Upper lobe of right lung (tissue), 1 donor: ENCODE measurements at regions not wholly inside any gene's neighbourhood (a gene's known extent, or its start where the extent isn't known, plus 50 kb on each side); places are given as distances from the start of the nearest gene placed in this dataset.

ENCODE experiments used
- ATAC-seq: fragments of 200-7000 bp; cut with Tn5 transposase; one replicate; pipeline ENCODE4 v1.9.1; 2020; ENCODE audit warnings: mild to moderate bottlenecking, moderate library complexity
- DNase-seq: peaks from one replicate; pipeline ENCODE4 v3.0.0-alpha.2; 2020
- H3K27ac ChIP-seq: fragments of 200-600 bp; one replicate; pipeline ENCODE4 v1.8.0; 2022
- H3K27me3 ChIP-seq: fragments of 200-600 bp; one replicate; pipeline ENCODE4 v1.8.0; 2022; ENCODE audit warnings: mild to moderate bottlenecking
- H3K36me3 ChIP-seq: fragments of 200-600 bp; one replicate; pipeline ENCODE4 v1.8.0; 2022
- H3K4me1 ChIP-seq: fragments of 200-600 bp; one replicate; pipeline ENCODE4 v1.8.0; 2022
- H3K4me3 ChIP-seq: fragments of 200-600 bp; one replicate; pipeline ENCODE4 v1.8.0; 2022; ENCODE audit warnings: mild to moderate bottlenecking
- H3K9me3 ChIP-seq: fragments of 200-600 bp; one replicate; pipeline ENCODE4 v1.8.0; 2022
- intact Hi-C: fragments of 100-400 bp; cut with DNase I; formaldehyde crosslinking; loops from one replicate; pipeline ENCODE4 v1.11.0; 2022
- TF ChIP-seq, protein P1 (sequence below): fragments of 200-600 bp; IDR thresholded peaks from one replicate; pipeline ENCODE4 v1.8.0; 2022; ENCODE audit warnings: antibody characterized with exemption
- donor health status: DM: no; HTN: yes; CAD: no; lungs with severe emphysema.

DNA sequence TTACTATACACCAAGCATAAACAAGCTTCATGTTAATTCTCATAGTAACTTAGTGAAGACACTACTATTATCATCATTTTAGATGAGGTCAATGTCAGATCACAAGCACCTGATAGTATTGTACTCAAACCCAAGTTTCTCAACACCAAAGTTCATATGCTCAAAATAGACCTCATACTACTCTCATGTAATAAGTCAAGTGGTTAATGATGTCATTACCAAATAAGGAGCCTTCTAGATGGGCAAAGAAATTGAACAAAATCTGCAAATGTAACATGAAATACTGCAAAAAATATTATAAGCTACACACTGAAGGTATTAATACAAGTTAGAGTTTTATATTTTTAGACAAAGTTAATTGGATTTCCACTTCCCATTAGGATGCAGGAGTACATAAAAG lies 144.0 kb upstream of the CHRM3 start:
- Histone ChIP-seq H3K4me3 (no peak overlapping the region), H3K27me3 (no peaks in the 10 kb centered on the region), H3K9me3 (no peaks in the 10 kb centered on the region), H3K36me3 (no peaks in the 10 kb centered on the region), H3K27ac (no peak overlapping the region), H3K4me1 (no peaks in the 10 kb centered on the region)
- DNase-seq (no peak), ATAC-seq (no peak)
- TF ChIP-seq, protein P1, sequence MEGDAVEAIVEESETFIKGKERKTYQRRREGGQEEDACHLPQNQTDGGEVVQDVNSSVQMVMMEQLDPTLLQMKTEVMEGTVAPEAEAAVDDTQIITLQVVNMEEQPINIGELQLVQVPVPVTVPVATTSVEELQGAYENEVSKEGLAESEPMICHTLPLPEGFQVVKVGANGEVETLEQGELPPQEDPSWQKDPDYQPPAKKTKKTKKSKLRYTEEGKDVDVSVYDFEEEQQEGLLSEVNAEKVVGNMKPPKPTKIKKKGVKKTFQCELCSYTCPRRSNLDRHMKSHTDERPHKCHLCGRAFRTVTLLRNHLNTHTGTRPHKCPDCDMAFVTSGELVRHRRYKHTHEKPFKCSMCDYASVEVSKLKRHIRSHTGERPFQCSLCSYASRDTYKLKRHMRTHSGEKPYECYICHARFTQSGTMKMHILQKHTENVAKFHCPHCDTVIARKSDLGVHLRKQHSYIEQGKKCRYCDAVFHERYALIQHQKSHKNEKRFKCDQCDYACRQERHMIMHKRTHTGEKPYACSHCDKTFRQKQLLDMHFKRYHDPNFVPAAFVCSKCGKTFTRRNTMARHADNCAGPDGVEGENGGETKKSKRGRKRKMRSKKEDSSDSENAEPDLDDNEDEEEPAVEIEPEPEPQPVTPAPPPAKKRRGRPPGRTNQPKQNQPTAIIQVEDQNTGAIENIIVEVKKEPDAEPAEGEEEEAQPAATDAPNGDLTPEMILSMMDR = no peak
- intact Hi-C loops = no loop called here

DNA sequence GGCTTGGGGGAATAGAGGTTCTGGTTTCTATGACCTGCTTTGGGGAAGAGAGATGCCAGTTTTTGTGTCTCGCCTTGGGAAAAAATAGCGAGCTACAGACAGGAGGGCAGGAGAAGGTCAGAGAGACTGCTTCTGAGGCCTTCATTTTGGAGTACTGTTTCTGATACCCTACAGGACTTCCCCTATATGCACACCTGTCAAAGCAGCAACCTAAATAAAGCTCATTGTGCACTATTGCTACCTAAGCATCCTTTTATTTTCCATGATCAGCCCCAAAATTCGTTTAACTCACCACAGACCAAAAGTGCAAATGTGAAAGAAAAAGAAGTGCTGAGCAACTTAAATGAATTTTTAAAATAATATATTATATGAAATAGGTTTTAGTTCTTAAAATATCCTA lies 145.6 kb upstream of the CHRM3 start:
- Histone ChIP-seq H3K4me3 (no peak overlapping the region), H3K4me1 (no peaks in the 10 kb centered on the region), H3K9me3 (no peaks in the 10 kb centered on the region), H3K36me3 (no peaks in the 10 kb centered on the region), H3K27me3 (no peaks in the 10 kb centered on the region), H3K27ac (no peak overlapping the region)
- TF ChIP-seq, protein P1 = no peak
- intact Hi-C loops = no loop called here
- DNase-seq = no peak
- ATAC-seq = no peak

DNA sequence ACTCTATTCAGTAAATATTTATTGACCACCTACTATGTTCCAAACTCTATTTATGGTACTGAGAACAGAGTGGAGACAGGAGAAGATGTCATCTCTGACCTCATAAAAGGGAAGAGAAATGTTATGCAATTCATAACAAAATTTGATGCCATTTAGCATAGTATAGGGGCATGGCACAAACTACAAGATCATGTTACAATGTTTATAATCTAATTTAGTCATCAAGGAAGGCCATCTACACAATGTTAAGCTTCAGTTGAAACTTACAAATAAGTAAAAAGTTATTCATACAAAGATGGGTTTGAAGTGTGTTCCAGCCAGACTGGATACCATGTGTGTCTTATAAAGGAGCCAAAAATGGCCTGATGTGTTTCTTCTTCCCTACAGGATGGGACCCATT lies 146.8 kb upstream of the CHRM3 start:
- intact Hi-C loops = no loop called here
- TF ChIP-seq, protein P1 = no peak
- Histone ChIP-seq H3K27me3 (no peaks in the 10 kb centered on the region), H3K4me3 (no peak overlapping the region), H3K36me3 (no peaks in the 10 kb centered on the region), H3K27ac (no peak overlapping the region), H3K4me1 (no peaks in the 10 kb centered on the region), H3K9me3 (no peaks in the 10 kb centered on the region)
- ATAC-seq (no peak), DNase-seq (no peak)

DNA sequence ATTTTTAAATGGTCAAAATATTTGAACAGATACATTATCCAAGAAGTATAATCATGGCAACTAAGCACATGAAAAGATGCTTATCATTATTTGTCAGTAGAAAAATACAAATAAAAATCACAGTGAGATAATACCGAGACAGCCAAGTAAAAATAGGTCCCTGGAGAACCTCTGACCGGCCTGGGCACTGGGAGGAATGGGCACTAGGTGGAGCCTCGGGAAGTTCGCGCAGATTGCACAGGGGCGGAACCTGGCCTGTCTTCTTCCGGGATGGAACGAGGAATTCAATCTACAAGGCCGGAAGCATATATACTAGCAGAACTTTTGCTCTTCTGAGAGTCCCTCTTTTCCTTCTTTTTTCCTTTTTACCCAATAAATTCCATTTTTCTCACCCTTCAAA lies 148.5 kb upstream of the CHRM3 start:
- no peaks in the 10 kb centered on the region for H3K36me3 ChIP-seq
- no peak for DNase-seq
- no peaks in the 10 kb centered on the region for H3K27me3 ChIP-seq
- no peaks in the 10 kb centered on the region for H3K9me3 ChIP-seq
- TF ChIP-seq, protein P1 = no peak
- H3K4me3 ChIP-seq = no peak overlapping the region
- ATAC-seq = no peak
- intact Hi-C loops = no loop called here
- H3K4me1 ChIP-seq = peaks cover 6% of the 10 kb centered on the region
- no peak overlapping the region for H3K27ac ChIP-seq

DNA sequence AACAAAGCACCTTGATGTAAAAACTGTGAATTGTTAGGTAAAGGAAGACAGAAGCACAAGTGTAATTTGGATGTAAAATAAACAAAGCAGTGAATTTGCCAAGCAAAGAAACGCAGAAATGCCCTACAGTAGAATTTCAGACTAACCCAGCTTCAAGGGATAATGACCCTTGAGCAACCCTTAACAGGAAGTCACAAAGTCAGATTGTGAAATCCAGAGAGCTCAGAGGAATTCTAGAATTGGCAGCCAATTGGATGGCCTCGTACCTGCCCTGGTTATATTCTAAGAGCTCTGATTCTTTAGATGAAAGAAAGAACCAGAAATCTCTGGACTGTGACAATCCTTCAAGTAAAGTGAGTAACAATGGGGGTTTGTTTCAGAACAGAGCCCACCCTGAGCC lies 152.7 kb upstream of the CHRM3 start:
- intact Hi-C loops = no loop called here
- DNase-seq = no peak
- H3K27me3 ChIP-seq = no peaks in the 10 kb centered on the region
- ATAC-seq = peak; percentile 92
- TF ChIP-seq, protein P1 = no peak
- H3K4me3 ChIP-seq = no peak overlapping the region
- no peaks in the 10 kb centered on the region for H3K9me3 ChIP-seq
- no peaks in the 10 kb centered on the region for H3K36me3 ChIP-seq
- peaks cover 7% of the 10 kb centered on the region for H3K4me1 ChIP-seq
- H3K27ac ChIP-seq = no peak overlapping the region

DNA sequence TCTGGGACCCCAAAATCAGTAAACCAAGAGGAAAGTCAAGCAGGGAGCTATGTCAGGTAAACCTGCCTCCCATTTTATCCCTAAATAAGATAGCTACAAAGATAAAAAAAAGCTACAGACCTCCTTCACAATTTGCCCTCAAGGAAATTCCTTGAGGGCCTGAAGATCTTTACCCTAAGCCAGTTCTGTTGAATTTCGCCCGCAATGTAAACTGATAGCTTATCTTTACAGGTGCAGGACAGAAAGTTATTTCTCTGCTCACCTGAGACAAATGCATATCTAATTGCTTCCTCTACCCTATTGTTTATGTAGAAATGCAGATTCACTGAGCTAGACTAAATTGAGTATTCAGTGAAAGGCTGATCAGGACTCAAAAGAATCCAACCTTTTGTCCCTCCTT lies 153.4 kb upstream of the CHRM3 start:
- TF ChIP-seq, protein P1 = no peak
- no peak overlapping the region for H3K27ac ChIP-seq
- intact Hi-C loops = no loop called here

More for the DNA sequence above, 153.4 kb upstream of the CHRM3 start:
- no peak for DNase-seq
- Histone ChIP-seq H3K36me3 (no peaks in the 10 kb centered on the region), H3K4me3 (no peak overlapping the region), H3K9me3 (no peaks in the 10 kb centered on the region), H3K27me3 (no peaks in the 10 kb centered on the region), H3K4me1 (peaks cover 7% of the 10 kb centered on the region)
- no peak for ATAC-seq
